ENCODE measurements at regions not wholly inside any gene's neighbourhood (a gene's known extent, or its start where the extent isn't known, plus 50 kb on each side); places are given as distances from the start of the nearest gene placed in this dataset.
A peak's percentile ranks its signal among the peaks of the same experiment; 100 is the strongest.

DNA sequence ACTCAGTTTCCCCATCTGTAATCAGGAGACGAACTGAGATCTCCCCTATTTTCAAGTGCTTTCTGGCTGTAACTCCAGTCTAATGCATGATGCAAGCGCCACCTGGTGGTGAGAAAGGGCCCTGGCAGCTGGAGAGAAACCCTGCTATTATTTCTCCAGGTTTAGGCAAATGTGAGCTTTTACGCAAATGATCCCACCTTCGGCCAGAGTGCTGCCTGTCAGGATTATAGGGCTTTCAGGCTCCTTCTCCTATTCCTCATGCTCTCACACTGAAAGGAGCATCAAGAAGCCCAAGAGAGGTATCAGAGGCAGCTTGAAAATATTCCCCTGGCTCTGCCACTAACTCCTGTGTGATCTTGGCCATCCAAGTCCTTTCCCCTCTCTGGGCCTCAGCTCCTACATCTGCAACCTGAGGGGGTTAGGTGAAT, 93.9 kb upstream of the RASGRF1 start:
- no peaks in the 10 kb centered on the region for H3K4me1 ChIP-seq (ENCODE audit: control insufficient read depth, extremely low read depth, insufficient read depth, low read length)
- no peaks in the 10 kb centered on the region for H3K27me3 ChIP-seq (ENCODE audit: control insufficient read depth, insufficient read depth, low read length)
- H2AFZ ChIP-seq (ENCODE audit: low read length): no peak overlapping the region
- H3K4me3 ChIP-seq (replicated peaks in 1 of 4; ENCODE audit: control extremely low read depth in 1 of 4, insufficient read depth in 1 of 4, low read depth in 3 of 4, low read length in 4 of 4): no peak overlapping the region
- no peaks in the 10 kb centered on the region for H3K36me3 ChIP-seq (ENCODE audit: control insufficient read depth, insufficient read depth, low read length)
- TF ChIP-seq, protein P1, sequence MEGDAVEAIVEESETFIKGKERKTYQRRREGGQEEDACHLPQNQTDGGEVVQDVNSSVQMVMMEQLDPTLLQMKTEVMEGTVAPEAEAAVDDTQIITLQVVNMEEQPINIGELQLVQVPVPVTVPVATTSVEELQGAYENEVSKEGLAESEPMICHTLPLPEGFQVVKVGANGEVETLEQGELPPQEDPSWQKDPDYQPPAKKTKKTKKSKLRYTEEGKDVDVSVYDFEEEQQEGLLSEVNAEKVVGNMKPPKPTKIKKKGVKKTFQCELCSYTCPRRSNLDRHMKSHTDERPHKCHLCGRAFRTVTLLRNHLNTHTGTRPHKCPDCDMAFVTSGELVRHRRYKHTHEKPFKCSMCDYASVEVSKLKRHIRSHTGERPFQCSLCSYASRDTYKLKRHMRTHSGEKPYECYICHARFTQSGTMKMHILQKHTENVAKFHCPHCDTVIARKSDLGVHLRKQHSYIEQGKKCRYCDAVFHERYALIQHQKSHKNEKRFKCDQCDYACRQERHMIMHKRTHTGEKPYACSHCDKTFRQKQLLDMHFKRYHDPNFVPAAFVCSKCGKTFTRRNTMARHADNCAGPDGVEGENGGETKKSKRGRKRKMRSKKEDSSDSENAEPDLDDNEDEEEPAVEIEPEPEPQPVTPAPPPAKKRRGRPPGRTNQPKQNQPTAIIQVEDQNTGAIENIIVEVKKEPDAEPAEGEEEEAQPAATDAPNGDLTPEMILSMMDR (conservative IDR thresholded peaks at IDR 0.05 in 1 of 2, IDR thresholded peaks at IDR 0.05 in 1 of 2; ENCODE audit: low read depth in 1 of 2, low read length in 2 of 2): peak; percentile 98
- no peak for TF ChIP-seq EZH2 (IDR thresholded peaks at IDR 0.05; ENCODE audit: low read length, missing control alignments)
- peak; percentile 41 to 66 for DNase-seq (ENCODE audit: low read depth in 2 of 2)
- no peak overlapping the region for H3K9ac ChIP-seq (ENCODE audit: insufficient read depth, low read length)
- no peaks in the 10 kb centered on the region for H4K20me1 ChIP-seq (ENCODE audit: control insufficient read depth, extremely low read depth, insufficient read depth, low read length)
- no peaks in the 10 kb centered on the region for H3K9me3 ChIP-seq (ENCODE audit: control insufficient read depth, insufficient read depth, low read depth, low read length)
- no peak overlapping the region for H3K4me2 ChIP-seq (ENCODE audit: extremely low read depth, insufficient read depth, low read length)
- H3K27ac ChIP-seq (ENCODE audit: insufficient read depth, low read length): no peak overlapping the region
- no peaks in the 10 kb centered on the region for H3K79me2 ChIP-seq (ENCODE audit: control insufficient read depth, insufficient read depth, low read length)

DNA sequence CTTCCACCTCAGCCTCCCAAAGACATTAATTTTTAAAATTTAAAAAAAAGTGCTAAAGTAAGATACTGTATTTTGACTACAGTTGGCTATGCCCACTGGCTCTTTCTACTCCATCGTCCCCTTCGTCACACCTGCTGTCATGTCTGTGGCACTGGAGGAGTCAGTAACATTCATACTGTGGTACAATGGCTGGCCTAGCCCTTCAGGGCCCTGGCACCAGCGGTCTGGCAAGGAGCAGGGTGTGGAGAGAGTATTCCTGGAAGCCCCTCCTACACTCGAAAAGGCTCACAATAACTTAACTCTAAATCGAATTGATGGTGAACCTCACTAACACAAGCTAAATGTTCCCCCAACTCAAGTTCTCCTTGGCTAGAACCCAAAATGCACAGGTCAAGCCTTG, 89.7 kb upstream of the RASGRF1 start:
- H3K27me3 ChIP-seq (ENCODE audit: control insufficient read depth, insufficient read depth, low read length): no peaks in the 10 kb centered on the region
- no peaks in the 10 kb centered on the region for H3K36me3 ChIP-seq (ENCODE audit: control insufficient read depth, insufficient read depth, low read length)
- no peaks in the 10 kb centered on the region for H3K79me2 ChIP-seq (ENCODE audit: control insufficient read depth, insufficient read depth, low read length)
- no peak overlapping the region for H3K9ac ChIP-seq (ENCODE audit: insufficient read depth, low read length)
- H3K4me3 ChIP-seq (replicated peaks in 1 of 4; ENCODE audit: control extremely low read depth in 1 of 4, insufficient read depth in 1 of 4, low read depth in 3 of 4, low read length in 4 of 4): no peak overlapping the region
- no peak for DNase-seq (ENCODE audit: low read depth in 2 of 2)
- no peak overlapping the region for H3K4me2 ChIP-seq (ENCODE audit: extremely low read depth, insufficient read depth, low read length)
- H3K27ac ChIP-seq (ENCODE audit: insufficient read depth, low read length): no peak overlapping the region
- TF ChIP-seq, protein P1 (conservative IDR thresholded peaks at IDR 0.05 in 1 of 2, IDR thresholded peaks at IDR 0.05 in 1 of 2; ENCODE audit: low read depth in 1 of 2, low read length in 2 of 2): no peak
- TF ChIP-seq EZH2 (IDR thresholded peaks at IDR 0.05; ENCODE audit: low read length, missing control alignments): no peak
- H4K20me1 ChIP-seq (ENCODE audit: control insufficient read depth, extremely low read depth, insufficient read depth, low read length): no peaks in the 10 kb centered on the region
- no peaks in the 10 kb centered on the region for H3K9me3 ChIP-seq (ENCODE audit: control insufficient read depth, insufficient read depth, low read depth, low read length)
- H3K4me1 ChIP-seq (ENCODE audit: control insufficient read depth, extremely low read depth, insufficient read depth, low read length): no peaks in the 10 kb centered on the region
- no peak overlapping the region for H2AFZ ChIP-seq (ENCODE audit: low read length)

DNA sequence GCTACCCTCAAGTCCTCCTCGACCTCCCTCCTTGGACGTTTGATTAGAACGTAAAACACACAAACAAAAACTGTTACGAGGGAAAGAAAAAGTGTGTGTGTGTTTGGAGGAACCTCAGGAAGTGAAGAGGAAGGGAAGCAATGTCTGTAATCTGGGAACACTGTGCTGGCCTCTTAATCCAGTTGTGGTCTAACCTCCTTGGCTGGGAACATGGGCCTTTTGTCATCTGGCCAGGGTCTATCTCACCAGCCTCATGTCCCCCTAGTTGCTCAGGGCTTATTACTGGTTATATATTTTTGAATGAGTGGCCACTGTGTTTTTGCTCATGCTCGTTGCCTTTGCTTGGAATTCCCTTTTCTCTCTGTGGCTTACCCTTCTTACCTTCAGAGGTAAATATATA, 89.0 kb upstream of the RASGRF1 start:
- TF ChIP-seq, protein P1 (conservative IDR thresholded peaks at IDR 0.05 in 1 of 2, IDR thresholded peaks at IDR 0.05 in 1 of 2; ENCODE audit: low read depth in 1 of 2, low read length in 2 of 2): no peak
- TF ChIP-seq EZH2 (IDR thresholded peaks at IDR 0.05; ENCODE audit: low read length, missing control alignments): no peak
- H2AFZ ChIP-seq (ENCODE audit: low read length): no peak overlapping the region
- no peaks in the 10 kb centered on the region for H3K27me3 ChIP-seq (ENCODE audit: control insufficient read depth, insufficient read depth, low read length)
- H3K27ac ChIP-seq (ENCODE audit: insufficient read depth, low read length): no peak overlapping the region
- no peak overlapping the region for H3K4me2 ChIP-seq (ENCODE audit: extremely low read depth, insufficient read depth, low read length)
- H3K9me3 ChIP-seq (ENCODE audit: control insufficient read depth, insufficient read depth, low read depth, low read length): no peaks in the 10 kb centered on the region
- no peak overlapping the region for H3K4me3 ChIP-seq (replicated peaks in 1 of 4; ENCODE audit: control extremely low read depth in 1 of 4, insufficient read depth in 1 of 4, low read depth in 3 of 4, low read length in 4 of 4)
- no peak for DNase-seq (ENCODE audit: low read depth in 2 of 2)
- H3K9ac ChIP-seq (ENCODE audit: insufficient read depth, low read length): no peak overlapping the region
- no peaks in the 10 kb centered on the region for H3K79me2 ChIP-seq (ENCODE audit: control insufficient read depth, insufficient read depth, low read length)
- no peaks in the 10 kb centered on the region for H3K4me1 ChIP-seq (ENCODE audit: control insufficient read depth, extremely low read depth, insufficient read depth, low read length)
- no peaks in the 10 kb centered on the region for H3K36me3 ChIP-seq (ENCODE audit: control insufficient read depth, insufficient read depth, low read length)
- H4K20me1 ChIP-seq (ENCODE audit: control insufficient read depth, extremely low read depth, insufficient read depth, low read length): no peaks in the 10 kb centered on the region
